CD14-positive monocyte (primary cell): ENCODE measurements at regions not wholly inside any gene's neighbourhood (a gene's known extent, or its start where the extent isn't known, plus 50 kb on each side); places are given as distances from the start of the nearest gene placed in this dataset.

Experiments
- DNase-seq, 3 donors: peaks; one replicate each; pipeline ENCODE4 v3.0.0-alpha.2; 2011 to 2022
- H2AFZ ChIP-seq: 2 replicates; pipeline ENCODE4 v1.6.0; 2012; ENCODE audit warnings: mild to moderate bottlenecking, low read depth, low read length, inconsistent platforms; ENCODE audit not compliant: insufficient read depth, poor library complexity, severe bottlenecking
- H3K27ac ChIP-seq, 2 donors: 1 replicate in 1 of 2; 2 replicates in 1 of 2; pipeline ENCODE4 v1.5.1; 2012 to 2013; ENCODE audit warnings: low read length in 2 of 2, control low read depth in 1 of 2, inconsistent platforms in 1 of 2, low read depth in 1 of 2, mild to moderate bottlenecking in 1 of 2
- H3K27me3 ChIP-seq, 2 donors: one replicate each; pipeline versions ENCODE4 v1.6.0 to v1.6.1; 2011 to 2013; ENCODE audit warnings: low read length in 2 of 2; ENCODE audit not compliant: control insufficient read depth in 2 of 2, insufficient read depth in 2 of 2
- H3K36me3 ChIP-seq, 2 donors: replicated peaks in 1 of 2; 1 replicate in 1 of 2; 2 replicates in 1 of 2; pipeline versions ENCODE4 v1.5.1 to v1.6.1; 2012 to 2013; ENCODE audit warnings: low read length in 2 of 2, control low read depth in 1 of 2, inconsistent platforms in 1 of 2, mild to moderate bottlenecking in 1 of 2; ENCODE audit not compliant: insufficient read depth in 2 of 2, control insufficient read depth in 1 of 2
- H3K4me1 ChIP-seq, 2 donors: 1 replicate in 1 of 2; 2 replicates in 1 of 2; pipeline versions ENCODE4 v1.5.1 to v1.6.1; 2012 to 2013; ENCODE audit warnings: low read length in 2 of 2, control low read depth in 1 of 2, inconsistent platforms in 1 of 2, mild to moderate bottlenecking in 1 of 2, moderate library complexity in 1 of 2; ENCODE audit not compliant: insufficient read depth in 2 of 2, control insufficient read depth in 1 of 2
- H3K4me2 ChIP-seq: replicated peaks from 2 replicates; pipeline ENCODE3; 2012; ENCODE audit warnings: low read length, moderate library complexity, mild to moderate bottlenecking; ENCODE audit not compliant: poor library complexity, severe bottlenecking; ENCODE audit errors: extremely low read depth
- H3K4me3 ChIP-seq, 3 experiments: fragments of 200-600 bp in 1 of 3; sonication (generic) in 1 of 3; replicated peaks in 1 of 3; 1 replicate in 2 of 3; 2 replicates in 1 of 3; pipeline ENCODE4 v1.5.1; 2011 to 2013; ENCODE audit warnings: low read length in 3 of 3, mild to moderate bottlenecking in 3 of 3, control low read depth in 2 of 3, low read depth in 2 of 3, inconsistent platforms in 1 of 3, moderate library complexity in 1 of 3
- H3K79me2 ChIP-seq: 2 replicates; pipeline ENCODE4 v1.6.0; 2012; ENCODE audit warnings: mild to moderate bottlenecking, control low read depth, inconsistent platforms, low read length, moderate library complexity; ENCODE audit not compliant: insufficient read depth
- H3K9ac ChIP-seq: 2 replicates; pipeline ENCODE4 v1.6.0; 2017; ENCODE audit warnings: low read length, mild to moderate bottlenecking; ENCODE audit not compliant: insufficient read depth, poor library complexity, severe bottlenecking
- H3K9me3 ChIP-seq, 2 donors: replicated peaks in 1 of 2; 1 replicate in 1 of 2; 2 replicates in 1 of 2; pipeline versions ENCODE4 v1.5.1 to v1.6.1; 2012 to 2013; ENCODE audit warnings: low read length in 2 of 2, control low read depth in 1 of 2; ENCODE audit not compliant: control insufficient read depth in 1 of 2, insufficient read depth in 1 of 2
- H4K20me1 ChIP-seq: 2 replicates; pipeline ENCODE4 v1.6.0; 2012; ENCODE audit warnings: mild to moderate bottlenecking, low read length, control low read depth, moderate library complexity; ENCODE audit not compliant: insufficient read depth
- H3K27ac Mint-ChIP-seq, 7 donors: one replicate each; pipeline ENCODE4 v1.8.0; 2020; ENCODE audit warnings: mild to moderate bottlenecking in 7 of 7, mixed read lengths in 7 of 7, moderate library complexity in 6 of 7, inconsistent platforms in 2 of 7
- H3K27me3 Mint-ChIP-seq, 3 donors: one replicate each; pipeline ENCODE4 v1.8.0; 2021 to 2022; ENCODE audit warnings: low read depth in 3 of 3, mild to moderate bottlenecking in 3 of 3, mixed read lengths in 3 of 3, moderate library complexity in 3 of 3, inconsistent platforms in 1 of 3
- H3K36me3 Mint-ChIP-seq, 2 donors: one replicate each; pipeline ENCODE4 v1.8.0; 2020; ENCODE audit warnings: mixed read lengths in 2 of 2, inconsistent platforms in 1 of 2, mild to moderate bottlenecking in 1 of 2
- H3K4me1 Mint-ChIP-seq: one replicate; pipeline ENCODE4 v1.8.0; 2020; ENCODE audit warnings: mild to moderate bottlenecking, mixed read lengths
- H3K4me3 Mint-ChIP-seq, 2 donors: one replicate each; pipeline ENCODE4 v1.8.0; 2020; ENCODE audit warnings: mild to moderate bottlenecking in 2 of 2, mixed read lengths in 2 of 2, moderate library complexity in 1 of 2
- H3K9me3 Mint-ChIP-seq, 7 donors: one replicate each; pipeline ENCODE4 v1.8.0; 2020 to 2022; ENCODE audit warnings: mixed read lengths in 7 of 7, mild to moderate bottlenecking in 6 of 7, moderate library complexity in 6 of 7, inconsistent platforms in 2 of 7
- CTCF ChIP-seq: fragments of 200-600 bp; IDR thresholded peaks from one replicate; pipeline ENCODE4 v1.8.0; 2022; ENCODE audit warnings: antibody characterized with exemption, mild to moderate bottlenecking
- WGBS: methylation state at CpG from one replicate; pipeline ENCODE4 v1.1.5; 2013; ENCODE audit warnings: missing lambda C conversion rate; ENCODE audit not compliant: insufficient coverage; 5-methylcytosine and 5-hydroxymethylcytosine counted together
- intact Hi-C, 2 donors: fragments of 100-400 bp; cut with micrococcal nuclease; formaldehyde crosslinking; loops; one replicate each; pipeline versions ENCODE4 v1.15.0 to v1.15.1; 2023

GRCh38 chr9:88287972-88288371 lies 100.3 kb upstream of the SPIN1 start:
- no peak overlapping the region for H3K4me3 ChIP-seq
- H3K27ac ChIP-seq: no peak overlapping the region
- no peaks in the 10 kb centered on the region for H3K4me1 ChIP-seq
- H3K4me2 ChIP-seq: no peak overlapping the region
- H3K9me3 ChIP-seq: peaks cover 9 to 14% of the 10 kb centered on the region in 2 donors
- peaks cover 4 to 5% (median 5%) of the 10 kb centered on the region in 3 donors for H3K27me3 Mint-ChIP-seq
- peaks cover 11 to 22% (median 20%) of the 10 kb centered on the region in 7 donors for H3K9me3 Mint-ChIP-seq
- intact Hi-C loops: no loop called here
- no peaks in the 10 kb centered on the region for H3K36me3 Mint-ChIP-seq
- no peaks in the 10 kb centered on the region for H4K20me1 ChIP-seq
- H3K36me3 ChIP-seq: no peaks in the 10 kb centered on the region
- no peak for DNase-seq
- H2AFZ ChIP-seq: no peak overlapping the region
- H3K79me2 ChIP-seq: no peaks in the 10 kb centered on the region
- H3K4me1 Mint-ChIP-seq: no peaks in the 10 kb centered on the region
- no peak for TF ChIP-seq CTCF
- 100% methylated on average over 1 of the region's 2 CpGs for WGBS
- H3K27me3 ChIP-seq: no peaks in the 10 kb centered on the region
- no peak overlapping the region for H3K27ac Mint-ChIP-seq
- H3K9ac ChIP-seq: no peak overlapping the region
- no peak overlapping the region for H3K4me3 Mint-ChIP-seq

- no peaks in the 10 kb centered on the region for H3K79me2 ChIP-seq
- peak overlapping the region in 1 of 2 donors; percentile 13 for H3K4me3 Mint-ChIP-seq
- no peaks in the 10 kb centered on the region for H3K27me3 ChIP-seq
- no peak for TF ChIP-seq CTCF
- H3K36me3 Mint-ChIP-seq: no peaks in the 10 kb centered on the region
- H3K27me3 Mint-ChIP-seq: peaks cover 3 to 8% (median 4%) of the 10 kb centered on the region in 3 donors
- no peak for DNase-seq
- WGBS: 42% methylated on average over 9 of the region's 10 CpGs
- H3K4me1 Mint-ChIP-seq: peaks cover 6% of the 10 kb centered on the region
- no peak overlapping the region for H2AFZ ChIP-seq
- intact Hi-C loops: no loop called here
- H3K27ac Mint-ChIP-seq: peak overlapping the region in 1 of 7 donors; percentile 1
- H3K4me2 ChIP-seq: no peak overlapping the region
- no peaks in the 10 kb centered on the region for H4K20me1 ChIP-seq
- no peak overlapping the region for H3K9ac ChIP-seq
- peaks cover 11 to 36% (median 23%) of the 10 kb centered on the region in 7 donors for H3K9me3 Mint-ChIP-seq
- peaks cover 6 to 9% of the 10 kb centered on the region in 2 donors for H3K4me1 ChIP-seq
- peaks cover 9 to 22% of the 10 kb centered on the region in 2 donors for H3K9me3 ChIP-seq
- H3K27ac ChIP-seq: no peak overlapping the region
- no peak overlapping the region for H3K4me3 ChIP-seq
- H3K36me3 ChIP-seq: no peaks in the 10 kb centered on the region
Measured at GRCh38 chr9:88280816-88281382, 107.3 kb upstream of the SPIN1 start.
